ENCODE measurements at regions not wholly inside any gene's neighbourhood (a gene's known extent, or its start where the extent isn't known, plus 50 kb on each side); places are given as distances from the start of the nearest gene placed in this dataset.

DNA sequence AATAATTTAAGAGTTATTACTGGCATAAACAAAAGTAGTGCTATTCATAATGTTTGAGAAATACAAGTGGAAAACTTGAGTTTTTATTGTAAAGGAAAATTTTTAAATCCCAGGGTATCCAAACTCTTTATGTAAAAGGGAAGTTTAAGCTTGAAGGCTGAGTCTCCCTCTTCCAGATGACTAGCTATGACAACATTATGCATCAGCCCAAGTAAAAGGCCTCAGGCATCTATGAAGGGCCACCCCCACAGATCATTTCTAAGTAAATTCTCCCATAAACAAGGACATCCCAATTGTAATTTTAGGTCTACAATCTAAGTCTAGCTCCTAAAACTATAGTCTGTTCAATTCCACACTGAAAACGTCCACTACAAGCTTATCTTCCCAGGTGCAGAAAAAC is 166.2 kb upstream of the STEAP1 start (continued):
- no peak for TF ChIP-seq ATF1 (CRISPR knock-in tag; IDR thresholded peaks at IDR 0.05)
- TF ChIP-seq, protein P1, sequence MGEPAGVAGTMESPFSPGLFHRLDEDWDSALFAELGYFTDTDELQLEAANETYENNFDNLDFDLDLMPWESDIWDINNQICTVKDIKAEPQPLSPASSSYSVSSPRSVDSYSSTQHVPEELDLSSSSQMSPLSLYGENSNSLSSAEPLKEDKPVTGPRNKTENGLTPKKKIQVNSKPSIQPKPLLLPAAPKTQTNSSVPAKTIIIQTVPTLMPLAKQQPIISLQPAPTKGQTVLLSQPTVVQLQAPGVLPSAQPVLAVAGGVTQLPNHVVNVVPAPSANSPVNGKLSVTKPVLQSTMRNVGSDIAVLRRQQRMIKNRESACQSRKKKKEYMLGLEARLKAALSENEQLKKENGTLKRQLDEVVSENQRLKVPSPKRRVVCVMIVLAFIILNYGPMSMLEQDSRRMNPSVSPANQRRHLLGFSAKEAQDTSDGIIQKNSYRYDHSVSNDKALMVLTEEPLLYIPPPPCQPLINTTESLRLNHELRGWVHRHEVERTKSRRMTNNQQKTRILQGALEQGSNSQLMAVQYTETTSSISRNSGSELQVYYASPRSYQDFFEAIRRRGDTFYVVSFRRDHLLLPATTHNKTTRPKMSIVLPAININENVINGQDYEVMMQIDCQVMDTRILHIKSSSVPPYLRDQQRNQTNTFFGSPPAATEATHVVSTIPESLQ (CRISPR knock-in tag; IDR thresholded peaks at IDR 0.05): no peak
- TF ChIP-seq IRF2 (CRISPR knock-in tag; IDR thresholded peaks at IDR 0.05; ENCODE audit: borderline replicate concordance, low read depth): no peak
- TF ChIP-seq, protein P2, sequence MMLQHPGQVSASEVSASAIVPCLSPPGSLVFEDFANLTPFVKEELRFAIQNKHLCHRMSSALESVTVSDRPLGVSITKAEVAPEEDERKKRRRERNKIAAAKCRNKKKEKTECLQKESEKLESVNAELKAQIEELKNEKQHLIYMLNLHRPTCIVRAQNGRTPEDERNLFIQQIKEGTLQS (CRISPR knock-in tag; conservative IDR thresholded peaks at IDR 0.05): no peak
- no peak for TF ChIP-seq ZNF121 (CRISPR knock-in tag; IDR thresholded peaks at IDR 0.05)

DNA sequence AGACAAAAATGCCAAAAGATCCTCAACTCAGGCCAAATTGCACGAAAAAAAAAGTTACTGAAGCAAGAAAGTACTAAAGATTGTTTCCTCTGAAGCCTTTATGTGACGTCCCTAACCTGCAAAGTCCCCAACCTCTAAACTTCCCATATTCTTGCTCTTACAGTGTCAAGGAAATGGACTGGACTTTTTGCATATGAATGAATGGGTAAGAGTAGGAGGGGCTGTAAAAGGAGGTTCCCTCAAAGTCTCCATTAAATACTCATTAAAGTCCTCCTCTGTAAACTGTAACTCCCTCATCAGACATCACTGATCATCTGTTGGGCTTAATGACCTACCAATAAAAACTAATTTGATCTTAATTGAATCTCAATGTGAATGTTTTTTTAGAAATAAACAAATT is 164.8 kb upstream of the STEAP1 start:
- no peak for DNase-seq (ENCODE audit: low spot score)
- H3K4me3 Mint-ChIP-seq: no peak overlapping the region
- POLR2A ChIA-PET: no interaction called here

More for the DNA sequence above, 164.8 kb upstream of the STEAP1 start:
- no peak overlapping the region for H3K27ac Mint-ChIP-seq
- H3K27me3 Mint-ChIP-seq (ENCODE audit: low read depth): peaks cover 96% of the 10 kb centered on the region
- CTCF ChIA-PET: no interaction called here
- no peaks in the 10 kb centered on the region for H3K36me3 Mint-ChIP-seq
- H3K9me3 Mint-ChIP-seq: peaks cover 4% of the 10 kb centered on the region; the same call in 1 of the 2 replicates
- ATAC-seq: peak; percentile 65
- H3K4me1 Mint-ChIP-seq: peaks cover 23% of the 10 kb centered on the region
- TF ChIP-seq, protein P3, sequence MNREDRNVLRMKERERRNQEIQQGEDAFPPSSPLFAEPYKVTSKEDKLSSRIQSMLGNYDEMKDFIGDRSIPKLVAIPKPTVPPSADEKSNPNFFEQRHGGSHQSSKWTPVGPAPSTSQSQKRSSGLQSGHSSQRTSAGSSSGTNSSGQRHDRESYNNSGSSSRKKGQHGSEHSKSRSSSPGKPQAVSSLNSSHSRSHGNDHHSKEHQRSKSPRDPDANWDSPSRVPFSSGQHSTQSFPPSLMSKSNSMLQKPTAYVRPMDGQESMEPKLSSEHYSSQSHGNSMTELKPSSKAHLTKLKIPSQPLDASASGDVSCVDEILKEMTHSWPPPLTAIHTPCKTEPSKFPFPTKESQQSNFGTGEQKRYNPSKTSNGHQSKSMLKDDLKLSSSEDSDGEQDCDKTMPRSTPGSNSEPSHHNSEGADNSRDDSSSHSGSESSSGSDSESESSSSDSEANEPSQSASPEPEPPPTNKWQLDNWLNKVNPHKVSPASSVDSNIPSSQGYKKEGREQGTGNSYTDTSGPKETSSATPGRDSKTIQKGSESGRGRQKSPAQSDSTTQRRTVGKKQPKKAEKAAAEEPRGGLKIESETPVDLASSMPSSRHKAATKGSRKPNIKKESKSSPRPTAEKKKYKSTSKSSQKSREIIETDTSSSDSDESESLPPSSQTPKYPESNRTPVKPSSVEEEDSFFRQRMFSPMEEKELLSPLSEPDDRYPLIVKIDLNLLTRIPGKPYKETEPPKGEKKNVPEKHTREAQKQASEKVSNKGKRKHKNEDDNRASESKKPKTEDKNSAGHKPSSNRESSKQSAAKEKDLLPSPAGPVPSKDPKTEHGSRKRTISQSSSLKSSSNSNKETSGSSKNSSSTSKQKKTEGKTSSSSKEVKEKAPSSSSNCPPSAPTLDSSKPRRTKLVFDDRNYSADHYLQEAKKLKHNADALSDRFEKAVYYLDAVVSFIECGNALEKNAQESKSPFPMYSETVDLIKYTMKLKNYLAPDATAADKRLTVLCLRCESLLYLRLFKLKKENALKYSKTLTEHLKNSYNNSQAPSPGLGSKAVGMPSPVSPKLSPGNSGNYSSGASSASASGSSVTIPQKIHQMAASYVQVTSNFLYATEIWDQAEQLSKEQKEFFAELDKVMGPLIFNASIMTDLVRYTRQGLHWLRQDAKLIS (CRISPR knock-in tag; IDR thresholded peaks at IDR 0.05; ENCODE audit: borderline replicate concordance): no peak
- TF ChIP-seq JAZF1 (CRISPR knock-in tag; IDR thresholded peaks at IDR 0.05): no peak
- TF ChIP-seq, protein P4, sequence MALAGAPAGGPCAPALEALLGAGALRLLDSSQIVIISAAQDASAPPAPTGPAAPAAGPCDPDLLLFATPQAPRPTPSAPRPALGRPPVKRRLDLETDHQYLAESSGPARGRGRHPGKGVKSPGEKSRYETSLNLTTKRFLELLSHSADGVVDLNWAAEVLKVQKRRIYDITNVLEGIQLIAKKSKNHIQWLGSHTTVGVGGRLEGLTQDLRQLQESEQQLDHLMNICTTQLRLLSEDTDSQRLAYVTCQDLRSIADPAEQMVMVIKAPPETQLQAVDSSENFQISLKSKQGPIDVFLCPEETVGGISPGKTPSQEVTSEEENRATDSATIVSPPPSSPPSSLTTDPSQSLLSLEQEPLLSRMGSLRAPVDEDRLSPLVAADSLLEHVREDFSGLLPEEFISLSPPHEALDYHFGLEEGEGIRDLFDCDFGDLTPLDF (CRISPR knock-in tag; IDR thresholded peaks at IDR 0.05): no peak
- no peak for TF ChIP-seq JUN (CRISPR knock-in tag; IDR thresholded peaks at IDR 0.05)
- no peak for TF ChIP-seq GRHL2 (CRISPR knock-in tag; IDR thresholded peaks at IDR 0.05; ENCODE audit: insufficient replicate concordance, severe bottlenecking)
- TF ChIP-seq, protein P5, sequence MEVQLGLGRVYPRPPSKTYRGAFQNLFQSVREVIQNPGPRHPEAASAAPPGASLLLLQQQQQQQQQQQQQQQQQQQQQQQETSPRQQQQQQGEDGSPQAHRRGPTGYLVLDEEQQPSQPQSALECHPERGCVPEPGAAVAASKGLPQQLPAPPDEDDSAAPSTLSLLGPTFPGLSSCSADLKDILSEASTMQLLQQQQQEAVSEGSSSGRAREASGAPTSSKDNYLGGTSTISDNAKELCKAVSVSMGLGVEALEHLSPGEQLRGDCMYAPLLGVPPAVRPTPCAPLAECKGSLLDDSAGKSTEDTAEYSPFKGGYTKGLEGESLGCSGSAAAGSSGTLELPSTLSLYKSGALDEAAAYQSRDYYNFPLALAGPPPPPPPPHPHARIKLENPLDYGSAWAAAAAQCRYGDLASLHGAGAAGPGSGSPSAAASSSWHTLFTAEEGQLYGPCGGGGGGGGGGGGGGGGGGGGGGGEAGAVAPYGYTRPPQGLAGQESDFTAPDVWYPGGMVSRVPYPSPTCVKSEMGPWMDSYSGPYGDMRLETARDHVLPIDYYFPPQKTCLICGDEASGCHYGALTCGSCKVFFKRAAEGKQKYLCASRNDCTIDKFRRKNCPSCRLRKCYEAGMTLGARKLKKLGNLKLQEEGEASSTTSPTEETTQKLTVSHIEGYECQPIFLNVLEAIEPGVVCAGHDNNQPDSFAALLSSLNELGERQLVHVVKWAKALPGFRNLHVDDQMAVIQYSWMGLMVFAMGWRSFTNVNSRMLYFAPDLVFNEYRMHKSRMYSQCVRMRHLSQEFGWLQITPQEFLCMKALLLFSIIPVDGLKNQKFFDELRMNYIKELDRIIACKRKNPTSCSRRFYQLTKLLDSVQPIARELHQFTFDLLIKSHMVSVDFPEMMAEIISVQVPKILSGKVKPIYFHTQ (CRISPR knock-in tag; IDR thresholded peaks at IDR 0.05): no peak
- TF ChIP-seq NR1H2 (CRISPR knock-in tag; IDR thresholded peaks at IDR 0.05): no peak
- TF ChIP-seq GABPB1 (CRISPR knock-in tag; IDR thresholded peaks at IDR 0.05): no peak
- TF ChIP-seq CBFB (CRISPR knock-in tag; IDR thresholded peaks at IDR 0.05; ENCODE audit: low read depth): no peak
- TF ChIP-seq NR3C1 (CRISPR knock-in tag; conservative IDR thresholded peaks at IDR 0.05; ENCODE audit: low read depth): no peak
- TF ChIP-seq ELF4 (CRISPR knock-in tag; IDR thresholded peaks at IDR 0.05; ENCODE audit: low read depth): no peak
- TF ChIP-seq ZNF416 (CRISPR knock-in tag; IDR thresholded peaks at IDR 0.05): no peak
- TF ChIP-seq, protein P6, sequence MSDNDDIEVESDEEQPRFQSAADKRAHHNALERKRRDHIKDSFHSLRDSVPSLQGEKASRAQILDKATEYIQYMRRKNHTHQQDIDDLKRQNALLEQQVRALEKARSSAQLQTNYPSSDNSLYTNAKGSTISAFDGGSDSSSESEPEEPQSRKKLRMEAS (CRISPR knock-in tag; IDR thresholded peaks at IDR 0.05): no peak
- TF ChIP-seq, protein P7, sequence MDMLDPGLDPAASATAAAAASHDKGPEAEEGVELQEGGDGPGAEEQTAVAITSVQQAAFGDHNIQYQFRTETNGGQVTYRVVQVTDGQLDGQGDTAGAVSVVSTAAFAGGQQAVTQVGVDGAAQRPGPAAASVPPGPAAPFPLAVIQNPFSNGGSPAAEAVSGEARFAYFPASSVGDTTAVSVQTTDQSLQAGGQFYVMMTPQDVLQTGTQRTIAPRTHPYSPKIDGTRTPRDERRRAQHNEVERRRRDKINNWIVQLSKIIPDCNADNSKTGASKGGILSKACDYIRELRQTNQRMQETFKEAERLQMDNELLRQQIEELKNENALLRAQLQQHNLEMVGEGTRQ (CRISPR knock-in tag; IDR thresholded peaks at IDR 0.05): no peak
- TF ChIP-seq, protein P8, sequence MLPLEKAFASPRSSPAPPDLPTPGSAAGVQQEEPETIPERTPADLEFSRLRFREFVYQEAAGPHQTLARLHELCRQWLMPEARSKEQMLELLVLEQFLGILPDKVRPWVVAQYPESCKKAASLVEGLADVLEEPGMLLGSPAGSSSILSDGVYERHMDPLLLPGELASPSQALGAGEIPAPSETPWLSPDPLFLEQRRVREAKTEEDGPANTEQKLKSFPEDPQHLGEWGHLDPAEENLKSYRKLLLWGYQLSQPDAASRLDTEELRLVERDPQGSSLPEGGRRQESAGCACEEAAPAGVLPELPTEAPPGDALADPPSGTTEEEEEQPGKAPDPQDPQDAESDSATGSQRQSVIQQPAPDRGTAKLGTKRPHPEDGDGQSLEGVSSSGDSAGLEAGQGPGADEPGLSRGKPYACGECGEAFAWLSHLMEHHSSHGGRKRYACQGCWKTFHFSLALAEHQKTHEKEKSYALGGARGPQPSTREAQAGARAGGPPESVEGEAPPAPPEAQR (CRISPR knock-in tag; IDR thresholded peaks at IDR 0.05): no peak
- TF ChIP-seq, protein P9, sequence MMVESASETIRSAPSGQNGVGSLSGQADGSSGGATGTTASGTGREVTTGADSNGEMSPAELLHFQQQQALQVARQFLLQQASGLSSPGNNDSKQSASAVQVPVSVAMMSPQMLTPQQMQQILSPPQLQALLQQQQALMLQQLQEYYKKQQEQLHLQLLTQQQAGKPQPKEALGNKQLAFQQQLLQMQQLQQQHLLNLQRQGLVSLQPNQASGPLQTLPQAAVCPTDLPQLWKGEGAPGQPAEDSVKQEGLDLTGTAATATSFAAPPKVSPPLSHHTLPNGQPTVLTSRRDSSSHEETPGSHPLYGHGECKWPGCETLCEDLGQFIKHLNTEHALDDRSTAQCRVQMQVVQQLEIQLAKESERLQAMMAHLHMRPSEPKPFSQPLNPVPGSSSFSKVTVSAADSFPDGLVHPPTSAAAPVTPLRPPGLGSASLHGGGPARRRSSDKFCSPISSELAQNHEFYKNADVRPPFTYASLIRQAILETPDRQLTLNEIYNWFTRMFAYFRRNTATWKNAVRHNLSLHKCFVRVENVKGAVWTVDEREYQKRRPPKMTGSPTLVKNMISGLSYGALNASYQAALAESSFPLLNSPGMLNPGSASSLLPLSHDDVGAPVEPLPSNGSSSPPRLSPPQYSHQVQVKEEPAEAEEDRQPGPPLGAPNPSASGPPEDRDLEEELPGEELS (CRISPR knock-in tag; IDR thresholded peaks at IDR 0.05): no peak
- no peak for TF ChIP-seq EMX1 (CRISPR knock-in tag; IDR thresholded peaks at IDR 0.05)

All from WTC11 (cell line).